LNCAP (cell line): ENCODE measurements at regions not wholly inside any gene's neighbourhood (a gene's known extent, or its start where the extent isn't known, plus 50 kb on each side); places are given as distances from the start of the nearest gene placed in this dataset.

Experiments
- TF ChIP-seq, protein P1 (sequence below): fragments of 450-650 bp; IDR thresholded peaks from 2 replicates; pipeline ENCODE4 v1.5.1; 2017; ENCODE audit warnings: mild to moderate bottlenecking

DNA sequence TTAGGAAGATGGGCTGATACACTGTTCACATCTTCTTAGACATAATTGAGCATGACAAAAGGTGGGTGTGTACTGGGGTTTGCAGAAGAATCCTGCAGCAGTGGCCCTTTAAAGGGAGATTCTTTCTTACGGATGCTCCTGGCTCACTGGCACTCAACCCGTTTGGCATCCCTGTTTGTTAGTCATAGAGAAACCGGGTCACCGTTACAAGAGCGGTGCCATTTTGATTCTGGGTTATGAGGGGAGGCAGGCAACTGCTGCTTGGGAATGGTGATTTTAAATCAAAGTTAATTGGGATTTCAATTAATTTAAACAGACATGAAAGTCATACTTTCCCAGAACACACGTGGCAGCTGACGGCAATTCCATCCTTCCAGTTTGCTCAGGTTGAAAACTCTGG is 245.8 kb downstream of the AACS start:
- TF ChIP-seq, protein P1, sequence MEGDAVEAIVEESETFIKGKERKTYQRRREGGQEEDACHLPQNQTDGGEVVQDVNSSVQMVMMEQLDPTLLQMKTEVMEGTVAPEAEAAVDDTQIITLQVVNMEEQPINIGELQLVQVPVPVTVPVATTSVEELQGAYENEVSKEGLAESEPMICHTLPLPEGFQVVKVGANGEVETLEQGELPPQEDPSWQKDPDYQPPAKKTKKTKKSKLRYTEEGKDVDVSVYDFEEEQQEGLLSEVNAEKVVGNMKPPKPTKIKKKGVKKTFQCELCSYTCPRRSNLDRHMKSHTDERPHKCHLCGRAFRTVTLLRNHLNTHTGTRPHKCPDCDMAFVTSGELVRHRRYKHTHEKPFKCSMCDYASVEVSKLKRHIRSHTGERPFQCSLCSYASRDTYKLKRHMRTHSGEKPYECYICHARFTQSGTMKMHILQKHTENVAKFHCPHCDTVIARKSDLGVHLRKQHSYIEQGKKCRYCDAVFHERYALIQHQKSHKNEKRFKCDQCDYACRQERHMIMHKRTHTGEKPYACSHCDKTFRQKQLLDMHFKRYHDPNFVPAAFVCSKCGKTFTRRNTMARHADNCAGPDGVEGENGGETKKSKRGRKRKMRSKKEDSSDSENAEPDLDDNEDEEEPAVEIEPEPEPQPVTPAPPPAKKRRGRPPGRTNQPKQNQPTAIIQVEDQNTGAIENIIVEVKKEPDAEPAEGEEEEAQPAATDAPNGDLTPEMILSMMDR, result no peak

DNA sequence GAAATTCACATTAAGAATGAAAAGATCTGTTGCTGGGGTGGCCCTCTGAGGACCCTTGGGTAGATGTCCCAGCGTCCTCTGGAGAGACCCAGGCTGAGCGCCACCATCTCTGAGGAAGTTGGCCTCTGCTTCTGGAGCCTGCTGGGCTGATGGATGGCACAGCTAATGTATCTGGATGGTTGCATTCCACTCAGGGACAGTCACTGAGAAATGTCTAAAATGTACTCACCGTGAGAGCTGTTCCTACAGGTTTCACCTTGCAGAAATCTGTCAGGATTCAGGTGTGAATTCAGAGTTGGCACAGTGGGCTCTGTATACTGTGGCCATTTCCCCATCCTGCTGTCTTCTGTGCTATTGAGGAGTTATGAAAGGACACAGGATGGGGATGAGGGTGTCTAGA is 247.2 kb downstream of the AACS start:
- TF ChIP-seq, protein P1, result no peak

DNA sequence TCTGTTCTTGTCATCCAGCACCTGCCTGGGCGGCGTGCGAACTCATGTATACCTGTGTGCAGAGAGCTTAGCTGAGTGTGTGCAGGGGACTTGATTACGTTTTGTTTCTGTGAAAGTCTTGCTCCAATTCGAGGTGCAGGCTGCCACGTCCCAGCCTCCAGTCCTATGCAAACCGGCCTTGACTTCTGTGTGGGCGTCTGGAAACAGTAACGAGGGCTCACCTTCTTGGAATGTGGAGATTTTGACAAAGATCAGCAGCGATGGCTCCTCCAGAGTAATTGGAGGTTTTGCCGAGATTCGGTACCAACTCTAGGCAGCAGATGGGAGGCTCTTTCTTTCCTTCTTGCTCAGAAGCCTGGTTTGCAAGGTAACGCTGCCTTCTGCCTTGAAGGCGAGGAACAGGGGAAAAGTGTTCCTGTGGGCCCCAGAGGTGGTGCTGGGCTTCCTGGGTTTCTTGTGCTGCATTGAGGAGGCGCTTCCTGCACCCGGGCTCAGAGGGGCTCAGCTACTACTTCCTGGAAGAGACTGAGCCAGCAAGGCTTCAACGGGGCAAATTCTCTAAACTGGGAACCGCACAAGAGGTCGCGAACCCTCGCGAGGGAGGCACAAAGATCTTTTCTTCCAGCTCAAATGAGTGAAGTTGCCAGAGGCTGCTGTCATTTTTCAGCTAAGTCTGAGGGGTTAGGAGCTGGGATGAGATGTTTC is 249.0 kb downstream of the AACS start:
- TF ChIP-seq, protein P1, result no peak

DNA sequence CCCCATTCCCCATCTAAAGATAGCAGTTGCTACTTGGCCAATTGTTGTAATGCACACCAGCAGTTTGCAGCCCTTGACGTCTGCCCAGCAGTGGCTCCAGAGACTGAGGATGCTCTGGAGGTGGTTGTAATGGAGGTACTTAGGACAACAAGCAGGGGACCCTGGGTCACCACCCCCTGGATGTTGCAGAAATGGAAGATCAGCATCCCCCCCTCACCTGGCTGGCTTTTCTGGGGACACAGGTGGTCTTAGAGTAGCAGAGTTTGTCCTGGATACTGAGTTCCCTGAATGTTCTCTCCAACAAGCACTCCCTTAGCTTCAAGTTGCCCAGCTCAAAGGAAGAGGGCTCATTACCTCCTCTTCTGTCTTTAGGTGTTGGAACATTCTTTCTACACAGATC is 250.5 kb downstream of the AACS start:
- TF ChIP-seq, protein P1, result no peak

DNA sequence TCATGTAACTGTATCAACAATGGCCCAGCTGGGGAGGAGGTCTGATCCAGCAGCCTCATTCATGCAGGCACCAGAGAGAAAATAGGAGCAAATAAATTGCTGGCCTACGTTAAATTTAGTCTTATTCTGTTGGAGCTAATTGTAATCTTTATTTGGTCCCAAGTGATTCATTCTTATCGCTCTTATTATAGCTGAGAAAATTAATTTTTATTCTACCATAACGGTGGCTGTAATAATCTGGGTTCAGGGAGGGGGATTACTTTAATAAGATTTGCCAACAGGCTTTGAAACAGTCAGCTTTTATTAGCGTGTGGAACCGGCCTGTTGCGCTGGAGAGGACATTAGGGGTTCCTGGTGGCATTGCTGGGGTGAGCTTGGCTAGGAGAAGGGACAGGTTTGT is 254.9 kb downstream of the AACS start:
- TF ChIP-seq, protein P1, result no peak

DNA sequence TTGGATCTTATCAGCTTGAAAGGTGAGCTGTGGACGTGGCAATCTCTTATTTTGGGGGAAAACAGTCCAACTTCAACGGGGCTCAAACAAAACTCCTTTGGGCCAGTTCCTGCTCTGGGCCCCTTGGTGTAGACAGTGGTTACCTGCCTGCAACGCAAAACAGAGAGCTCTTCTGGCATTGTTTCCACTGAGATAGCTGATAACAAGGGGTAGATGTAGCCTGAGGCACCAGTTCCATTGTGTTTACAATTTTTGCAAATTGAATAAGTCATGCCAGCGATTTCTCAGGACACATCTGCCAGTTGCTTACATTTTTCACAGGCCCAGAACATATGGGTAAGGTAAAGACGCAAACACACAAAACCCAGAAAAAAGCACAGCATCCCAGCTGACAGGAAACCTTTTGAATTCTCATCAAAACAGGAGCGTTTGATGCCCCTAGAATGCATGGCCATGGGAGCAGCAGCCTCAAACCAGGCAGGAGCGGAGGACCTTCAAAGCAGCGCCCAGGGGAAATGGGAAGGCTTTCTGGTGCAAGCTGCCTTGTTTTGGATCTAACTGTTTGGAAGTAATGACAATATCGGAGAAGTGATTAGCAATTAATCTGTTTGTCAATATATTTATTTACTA is 259.7 kb downstream of the AACS start:
- TF ChIP-seq, protein P1, result no peak

DNA sequence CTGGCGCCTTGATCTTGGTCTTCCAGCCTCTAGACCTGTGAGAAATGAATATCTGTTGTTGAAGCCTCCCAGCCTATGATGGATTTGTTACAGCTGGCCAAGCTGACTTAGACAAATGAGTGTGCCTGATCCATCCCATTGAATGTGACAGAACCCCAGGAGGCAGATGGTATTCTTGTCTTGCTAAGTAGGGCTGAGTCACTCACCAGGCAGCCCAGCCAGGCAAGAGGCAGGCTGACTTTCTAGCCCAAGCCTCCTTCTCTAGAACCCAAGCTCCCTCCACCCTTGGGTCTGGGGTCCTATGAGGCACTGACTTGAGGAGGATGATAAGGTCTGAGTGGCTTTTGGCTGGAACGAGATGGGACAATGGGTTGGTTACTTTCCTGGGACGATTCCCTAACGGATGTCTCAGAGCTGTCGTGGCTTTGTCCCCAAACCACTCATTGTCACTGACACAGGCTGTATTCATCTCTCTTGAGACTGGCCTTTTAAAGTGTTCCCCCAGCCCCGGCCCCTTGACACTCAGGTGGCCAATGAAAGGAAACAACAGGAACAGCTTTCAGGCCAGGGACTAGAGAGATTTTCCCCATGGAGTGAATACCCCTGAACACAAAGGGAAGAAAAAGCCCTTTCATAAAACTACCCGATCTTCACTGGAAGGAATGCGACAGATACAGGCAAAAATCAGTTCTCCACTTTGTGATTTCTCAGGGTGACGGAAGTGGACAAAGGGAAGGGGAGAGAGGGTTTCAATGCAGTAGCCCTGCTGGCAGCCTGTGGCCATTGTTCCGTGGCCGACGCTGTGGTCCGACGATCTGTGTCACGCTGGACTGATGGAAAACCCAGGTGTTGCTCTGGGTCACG is 264.2 kb downstream of the AACS start:
- TF ChIP-seq, protein P1, result no peak
